K562 (cell line): ENCODE measurements at regions not wholly inside any gene's neighbourhood (a gene's known extent, or its start where the extent isn't known, plus 50 kb on each side); places are given as distances from the start of the nearest gene placed in this dataset.

Source experiments
- ATAC-seq: fragments of 200-7000 bp; cut with Tn5 transposase; 3 replicates; pipeline ENCODE4 v1.9.1; 2020; ENCODE audit warnings: moderate library complexity
- BruUV-seq: library from RNA; stranded (reverse); fragments of 400-500 nt; replicated peaks from 2 replicates; lab custom pipeline; 2021; lab: Mats Ljungman, UMichigan
- CTCF ChIA-PET: fragments of 300-600 bp; formaldehyde crosslinking; extraction: SDS; loops from one replicate; lab custom pipeline; 2021; ENCODE audit warnings: low intra/inter-chr PET ratio; lab: Yijun Ruan, JAX
- POLR2A ChIA-PET: fragments of 300-600, 350-650 bp; sonication (Branson Sonifier 250); formaldehyde crosslinking; extraction: SDS; loops from one replicate; lab custom pipeline; 2021; ENCODE audit warnings: antibody characterized with exemption, inconsistent platforms; lab: Yijun Ruan, JAX
- DNase-seq, 4 experiments: peaks; one replicate each; pipeline versions ENCODE4 v3.0.0 to v3.0.0-alpha.2; 2011 to 2018; ENCODE audit warnings: low spot score in 3 of 4, mixed read lengths in 3 of 4; ENCODE audit errors: extremely low read depth in 1 of 4
- FAIRE-seq: peaks from 2 replicates; lab custom pipeline; 2011; peaks lifted over from hg19 to GRCh38; lab: Jason Lieb, UNC
- H2AFZ ChIP-seq: 2 replicates; pipeline ENCODE4 v1.6.0; 2011; ENCODE audit warnings: low read depth, low read length, control low read depth, inconsistent platforms
- H3K27ac ChIP-seq: fragments of 200-600 bp; 3 replicates; pipeline ENCODE4 v1.8.0; 2011; ENCODE audit warnings: low read depth, mild to moderate bottlenecking, control low read depth, inconsistent platforms, low read length, moderate library complexity, mixed read lengths; ENCODE audit errors: extremely low read depth
- H3K27me3 ChIP-seq, 2 experiments: fragments of 300-600 bp in 1 of 2; 2 replicates in 1 of 2; 3 replicates in 1 of 2; pipeline versions ENCODE4 v1.6.0 to v1.8.0; 2011; ENCODE audit warnings: inconsistent platforms in 2 of 2, low read length in 2 of 2, mild to moderate bottlenecking in 1 of 2, mixed read lengths in 1 of 2, moderate library complexity in 1 of 2; ENCODE audit not compliant: control insufficient read depth in 2 of 2, insufficient read depth in 2 of 2
- H3K36me3 ChIP-seq: fragments of 300-600 bp; 3 replicates; pipeline ENCODE4 v1.8.0; 2011; ENCODE audit warnings: mild to moderate bottlenecking, low read length, inconsistent platforms; ENCODE audit not compliant: control insufficient read depth, insufficient read depth
- H3K4me1 ChIP-seq, 2 experiments: fragments of 200-600 bp in 1 of 2; replicated peaks in 1 of 2; 2 replicates in 1 of 2; 3 replicates in 1 of 2; pipeline versions ENCODE4 v1.5.1 to v1.8.0; 2011; ENCODE audit warnings: inconsistent platforms in 2 of 2, low read length in 2 of 2, mild to moderate bottlenecking in 1 of 2, mixed read lengths in 1 of 2, moderate library complexity in 1 of 2; ENCODE audit not compliant: control insufficient read depth in 2 of 2, insufficient read depth in 2 of 2
- H3K4me2 ChIP-seq: 2 replicates; pipeline ENCODE4 v1.6.1; 2011; ENCODE audit warnings: low read length, control low read depth, inconsistent platforms, mixed read lengths; ENCODE audit not compliant: insufficient read depth
- H3K4me3 ChIP-seq: fragments of 200-600 bp; sonication (generic), shearing (Covaris generic); 2 replicates; pipeline ENCODE4 v1.5.1; 2016; ENCODE audit warnings: control low read depth, inconsistent platforms
- H3K79me2 ChIP-seq: fragments of 200-600 bp; 3 replicates; pipeline ENCODE4 v1.8.0; 2011; ENCODE audit warnings: low read length, inconsistent platforms; ENCODE audit not compliant: control insufficient read depth, insufficient read depth
- H3K9ac ChIP-seq, 2 experiments: 2 replicates each; pipeline versions ENCODE4 v1.6.0 to v1.6.1; 2011; ENCODE audit warnings: low read depth in 2 of 2, low read length in 2 of 2, control low read depth in 1 of 2, inconsistent platforms in 1 of 2, mild to moderate bottlenecking in 1 of 2, mixed read lengths in 1 of 2; ENCODE audit not compliant: insufficient read depth in 1 of 2
- H3K9me1 ChIP-seq: one replicate; pipeline ENCODE4 v1.6.0; 2011; ENCODE audit warnings: inconsistent platforms, mild to moderate bottlenecking, low read length, moderate library complexity; ENCODE audit not compliant: control insufficient read depth, insufficient read depth
- H3K9me3 ChIP-seq: replicated peaks from 2 replicates; pipeline ENCODE4 v1.5.1; 2011; ENCODE audit warnings: low read depth, low read length, inconsistent platforms; ENCODE audit not compliant: control insufficient read depth, insufficient read depth
- H4K20me1 ChIP-seq: replicated peaks from 2 replicates; pipeline ENCODE4 v1.6.1; 2011; ENCODE audit warnings: low read length, inconsistent platforms, mixed read lengths; ENCODE audit not compliant: control insufficient read depth, insufficient read depth
- DDX20 ChIP-seq: fragments of 450-650 bp; IDR thresholded peaks from 2 replicates; pipeline ENCODE4 v1.6.1; 2016; ENCODE audit warnings: missing genetic modification characterization, low read depth, mild to moderate bottlenecking, missing compliant biosample characterization, moderate library complexity
- EZH2 ChIP-seq: IDR thresholded peaks from 2 replicates; pipeline ENCODE4 v1.6.1; 2012; ENCODE audit warnings: low read depth, mild to moderate bottlenecking, inconsistent platforms, low read length, borderline replicate concordance
- FOXJ3 ChIP-seq: sonication (generic); formaldehyde crosslinking; IDR thresholded peaks from 2 replicates; pipeline ENCODE4 v1.4.0; 2020; ENCODE audit warnings: mild to moderate bottlenecking, missing genetic modification reagents
- MYC ChIP-seq, 2 experiments: fragments of 250-450 bp in 1 of 2; sonication (Bioruptor Pico) in 1 of 2; IDR thresholded peaks; 2 replicates each; pipeline versions ENCODE4 v1.5.1 to v1.6.1; 2012 to 2021; ENCODE audit warnings: low read depth in 2 of 2, borderline replicate concordance in 1 of 2, improper control_type of control experiment in 1 of 2, low read length in 1 of 2, mild to moderate bottlenecking in 1 of 2, moderate library complexity in 1 of 2
- ZNF124 ChIP-seq: sonication (generic); formaldehyde crosslinking; IDR thresholded peaks from 2 replicates; pipeline ENCODE4 v1.8.1; 2022; ENCODE audit warnings: missing genetic modification reagents
- ZNF551 ChIP-seq: fragments of 250-450 bp; sonication (Bioruptor Pico); IDR thresholded peaks from 2 replicates; pipeline ENCODE4 v1.5.0; 2021; ENCODE audit warnings: mild to moderate bottlenecking, moderate library complexity
- WGBS: fragments of 100-300 bp; shearing (Covaris generic); methylation state at CpG from one replicate; pipeline ENCODE4 v1.1.6; 2016; ENCODE audit warnings: low coverage, mixed read lengths; ENCODE audit not compliant: insufficient coverage; ENCODE audit errors: missing lambda C conversion rate; 5-methylcytosine and 5-hydroxymethylcytosine counted together
- in situ Hi-C: fragments of 300-500 bp; cut with MboI; formaldehyde crosslinking; loops from 4 replicates; pipeline ENCODE4 v1.15.0; 2018; ENCODE audit warnings: inconsistent platforms, mixed read lengths
- intact Hi-C: fragments of 100-400 bp; cut with micrococcal nuclease; formaldehyde crosslinking; loops from 2 replicates; pipeline ENCODE4 v1.14.2; 2022
- TF ChIP-seq, protein P1 (sequence below): sonication (generic); formaldehyde crosslinking; IDR thresholded peaks from 2 replicates; pipeline ENCODE4 v1.9.0; 2022; ENCODE audit warnings: mild to moderate bottlenecking, missing genetic modification reagents
- TF ChIP-seq, protein P2 (sequence below): sonication (generic); formaldehyde crosslinking; IDR thresholded peaks from 2 replicates; pipeline ENCODE4 v1.8.1; 2023; ENCODE audit warnings: mild to moderate bottlenecking, missing genetic modification reagents
- TF ChIP-seq, protein P3 (sequence below): fragments of 250-450 bp; sonication (Bioruptor Pico); IDR thresholded peaks from 2 replicates; pipeline ENCODE4 v1.4.0; 2020
- TF ChIP-seq, protein P4 (sequence below): fragments of 450-650 bp; formaldehyde crosslinking; IDR thresholded peaks from 2 replicates; pipeline ENCODE4 v1.4.0; 2022; ENCODE audit warnings: missing genetic modification characterization

DNA sequence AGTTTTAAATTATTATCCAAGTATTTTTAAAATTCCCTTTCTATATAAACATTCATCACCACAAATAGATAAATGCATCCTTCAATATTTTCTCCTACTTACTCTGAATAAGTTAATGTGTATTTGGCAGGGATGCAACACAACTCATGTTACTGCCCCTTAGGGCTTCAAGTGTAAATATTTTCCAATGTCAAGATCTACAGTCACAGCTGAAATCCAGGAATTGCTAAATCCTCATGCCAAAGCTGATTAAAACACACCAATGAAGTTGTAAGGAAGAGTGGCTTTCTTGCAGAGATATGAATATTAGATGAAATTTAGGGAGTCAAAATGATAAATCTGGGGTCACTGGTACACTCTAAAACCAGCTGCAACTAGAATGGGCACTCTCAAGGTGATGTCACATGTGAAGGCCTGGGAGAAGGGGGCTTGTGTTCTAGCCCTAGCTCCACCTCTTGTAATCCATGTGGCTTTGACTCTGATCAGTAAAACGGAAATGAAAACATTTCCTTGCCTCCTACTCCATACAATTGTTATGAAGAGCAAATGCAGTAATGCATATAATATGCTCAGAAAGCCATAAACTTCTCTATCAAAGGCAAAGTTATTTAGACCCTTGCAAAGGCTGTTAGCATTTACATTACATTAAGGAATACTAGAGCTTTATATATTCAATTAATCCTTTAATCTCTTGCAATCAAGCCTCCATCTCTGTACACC lies 228.1 kb upstream of the NFE2L3 start:
- Histone ChIP-seq H3K9me3 (no peaks in the 10 kb centered on the region), H3K4me2 (no peak overlapping the region), H2AFZ (no peak overlapping the region), H3K4me1 (peaks cover 7 to 18% of the 10 kb centered on the region in 2 experiments), H3K9me1 (no peaks in the 10 kb centered on the region), H3K79me2 (no peaks in the 10 kb centered on the region), H3K27ac (no peak overlapping the region), H3K9ac (no peak overlapping the region), H3K36me3 (no peaks in the 10 kb centered on the region), H3K4me3 (no peak overlapping the region), H4K20me1 (no peaks in the 10 kb centered on the region), H3K27me3 (no peaks in the 10 kb centered on the region)
- intact Hi-C loops, result no loop called here
- BruUV-seq, result no TSS peak
- WGBS, result 8% methylated on average over 1 of the region's 1 CpG
- CTCF ChIA-PET, result no interaction called here
- FAIRE-seq (no peak), DNase-seq (no peak), ATAC-seq (no peak)
- in situ Hi-C loops, result no loop called here
- POLR2A ChIA-PET, result interaction anchor here (0.5 kb wide), 1 partner anchor 124 kb away, joined by 3 read pairs; no protein-coding TSS in a partner anchor
- TF ChIP-seq EZH2 (no peak), DDX20 (tag) (no peak), ZNF551 (CRISPR knock-in tag) (no peak), MYC (IDR thresholded peaks at IDR 0.05; ENCODE audit: low read depth, low read length) (no peak), MYC (CRISPR knock-in tag; IDR thresholded peaks at IDR 0.05; ENCODE audit: borderline replicate concordance, low read depth) (no peak), FOXJ3 (no peak), ZNF124 (no peak)
- TF ChIP-seq, protein P1, sequence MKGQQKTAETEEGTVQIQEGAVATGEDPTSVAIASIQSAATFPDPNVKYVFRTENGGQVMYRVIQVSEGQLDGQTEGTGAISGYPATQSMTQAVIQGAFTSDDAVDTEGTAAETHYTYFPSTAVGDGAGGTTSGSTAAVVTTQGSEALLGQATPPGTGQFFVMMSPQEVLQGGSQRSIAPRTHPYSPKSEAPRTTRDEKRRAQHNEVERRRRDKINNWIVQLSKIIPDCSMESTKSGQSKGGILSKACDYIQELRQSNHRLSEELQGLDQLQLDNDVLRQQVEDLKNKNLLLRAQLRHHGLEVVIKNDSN (CRISPR knock-in tag), result no peak
- TF ChIP-seq, protein P2, sequence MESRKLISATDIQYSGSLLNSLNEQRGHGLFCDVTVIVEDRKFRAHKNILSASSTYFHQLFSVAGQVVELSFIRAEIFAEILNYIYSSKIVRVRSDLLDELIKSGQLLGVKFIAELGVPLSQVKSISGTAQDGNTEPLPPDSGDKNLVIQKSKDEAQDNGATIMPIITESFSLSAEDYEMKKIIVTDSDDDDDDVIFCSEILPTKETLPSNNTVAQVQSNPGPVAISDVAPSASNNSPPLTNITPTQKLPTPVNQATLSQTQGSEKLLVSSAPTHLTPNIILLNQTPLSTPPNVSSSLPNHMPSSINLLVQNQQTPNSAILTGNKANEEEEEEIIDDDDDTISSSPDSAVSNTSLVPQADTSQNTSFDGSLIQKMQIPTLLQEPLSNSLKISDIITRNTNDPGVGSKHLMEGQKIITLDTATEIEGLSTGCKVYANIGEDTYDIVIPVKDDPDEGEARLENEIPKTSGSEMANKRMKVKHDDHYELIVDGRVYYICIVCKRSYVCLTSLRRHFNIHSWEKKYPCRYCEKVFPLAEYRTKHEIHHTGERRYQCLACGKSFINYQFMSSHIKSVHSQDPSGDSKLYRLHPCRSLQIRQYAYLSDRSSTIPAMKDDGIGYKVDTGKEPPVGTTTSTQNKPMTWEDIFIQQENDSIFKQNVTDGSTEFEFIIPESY (CRISPR knock-in tag), result no peak
- TF ChIP-seq, protein P3, sequence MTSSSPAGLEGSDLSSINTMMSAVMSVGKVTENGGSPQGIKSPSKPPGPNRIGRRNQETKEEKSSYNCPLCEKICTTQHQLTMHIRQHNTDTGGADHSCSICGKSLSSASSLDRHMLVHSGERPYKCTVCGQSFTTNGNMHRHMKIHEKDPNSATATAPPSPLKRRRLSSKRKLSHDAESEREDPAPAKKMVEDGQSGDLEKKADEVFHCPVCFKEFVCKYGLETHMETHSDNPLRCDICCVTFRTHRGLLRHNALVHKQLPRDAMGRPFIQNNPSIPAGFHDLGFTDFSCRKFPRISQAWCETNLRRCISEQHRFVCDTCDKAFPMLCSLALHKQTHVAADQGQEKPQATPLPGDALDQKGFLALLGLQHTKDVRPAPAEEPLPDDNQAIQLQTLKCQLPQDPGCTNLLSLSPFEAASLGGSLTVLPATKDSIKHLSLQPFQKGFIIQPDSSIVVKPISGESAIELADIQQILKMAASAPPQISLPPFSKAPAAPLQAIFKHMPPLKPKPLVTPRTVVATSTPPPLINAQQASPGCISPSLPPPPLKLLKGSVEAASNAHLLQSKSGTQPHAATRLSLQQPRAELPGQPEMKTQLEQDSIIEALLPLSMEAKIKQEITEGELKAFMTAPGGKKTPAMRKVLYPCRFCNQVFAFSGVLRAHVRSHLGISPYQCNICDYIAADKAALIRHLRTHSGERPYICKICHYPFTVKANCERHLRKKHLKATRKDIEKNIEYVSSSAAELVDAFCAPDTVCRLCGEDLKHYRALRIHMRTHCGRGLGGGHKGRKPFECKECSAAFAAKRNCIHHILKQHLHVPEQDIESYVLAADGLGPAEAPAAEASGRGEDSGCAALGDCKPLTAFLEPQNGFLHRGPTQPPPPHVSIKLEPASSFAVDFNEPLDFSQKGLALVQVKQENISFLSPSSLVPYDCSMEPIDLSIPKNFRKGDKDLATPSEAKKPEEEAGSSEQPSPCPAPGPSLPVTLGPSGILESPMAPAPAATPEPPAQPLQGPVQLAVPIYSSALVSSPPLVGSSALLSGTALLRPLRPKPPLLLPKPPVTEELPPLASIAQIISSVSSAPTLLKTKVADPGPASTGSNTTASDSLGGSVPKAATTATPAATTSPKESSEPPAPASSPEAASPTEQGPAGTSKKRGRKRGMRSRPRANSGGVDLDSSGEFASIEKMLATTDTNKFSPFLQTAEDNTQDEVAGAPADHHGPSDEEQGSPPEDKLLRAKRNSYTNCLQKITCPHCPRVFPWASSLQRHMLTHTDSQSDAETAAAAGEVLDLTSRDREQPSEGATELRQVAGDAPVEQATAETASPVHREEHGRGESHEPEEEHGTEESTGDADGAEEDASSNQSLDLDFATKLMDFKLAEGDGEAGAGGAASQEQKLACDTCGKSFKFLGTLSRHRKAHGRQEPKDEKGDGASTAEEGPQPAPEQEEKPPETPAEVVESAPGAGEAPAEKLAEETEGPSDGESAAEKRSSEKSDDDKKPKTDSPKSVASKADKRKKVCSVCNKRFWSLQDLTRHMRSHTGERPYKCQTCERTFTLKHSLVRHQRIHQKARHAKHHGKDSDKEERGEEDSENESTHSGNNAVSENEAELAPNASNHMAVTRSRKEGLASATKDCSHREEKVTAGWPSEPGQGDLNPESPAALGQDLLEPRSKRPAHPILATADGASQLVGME (CRISPR knock-in tag), result no peak
- TF ChIP-seq, protein P4, sequence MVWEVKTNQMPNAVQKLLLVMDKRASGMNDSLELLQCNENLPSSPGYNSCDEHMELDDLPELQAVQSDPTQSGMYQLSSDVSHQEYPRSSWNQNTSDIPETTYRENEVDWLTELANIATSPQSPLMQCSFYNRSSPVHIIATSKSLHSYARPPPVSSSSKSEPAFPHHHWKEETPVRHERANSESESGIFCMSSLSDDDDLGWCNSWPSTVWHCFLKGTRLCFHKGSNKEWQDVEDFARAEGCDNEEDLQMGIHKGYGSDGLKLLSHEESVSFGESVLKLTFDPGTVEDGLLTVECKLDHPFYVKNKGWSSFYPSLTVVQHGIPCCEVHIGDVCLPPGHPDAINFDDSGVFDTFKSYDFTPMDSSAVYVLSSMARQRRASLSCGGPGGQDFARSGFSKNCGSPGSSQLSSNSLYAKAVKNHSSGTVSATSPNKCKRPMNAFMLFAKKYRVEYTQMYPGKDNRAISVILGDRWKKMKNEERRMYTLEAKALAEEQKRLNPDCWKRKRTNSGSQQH, result no peak
